ENCODE measurements at regions not wholly inside any gene's neighbourhood (a gene's known extent, or its start where the extent isn't known, plus 50 kb on each side); places are given as distances from the start of the nearest gene placed in this dataset.

DNA sequence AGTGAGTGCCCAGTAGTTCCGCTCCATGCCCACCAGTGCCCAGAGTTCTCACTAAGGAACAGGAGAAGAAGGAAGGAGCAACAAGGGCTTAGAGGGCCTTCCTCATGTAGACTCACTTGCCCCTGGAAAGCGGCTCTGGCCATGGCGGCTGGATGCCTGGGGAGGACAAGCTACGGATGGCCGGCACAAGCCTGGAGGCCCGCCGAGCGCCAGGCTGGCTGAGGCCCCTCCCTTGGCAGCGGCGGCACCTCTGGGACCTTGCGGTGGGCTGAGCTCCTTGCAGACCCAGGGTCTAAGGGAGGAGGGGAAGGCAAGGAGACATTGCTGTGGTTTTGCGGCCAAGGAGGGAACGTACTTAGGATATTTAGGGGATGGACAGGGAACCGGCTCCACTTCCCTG, 160.1 kb downstream of the SALL1 start:
- H3K36me3 ChIP-seq: no peaks in the 10 kb centered on the region
- no peak for DNase-seq
- H3K4me3 ChIP-seq (ENCODE audit: low read depth, low read length): no peak overlapping the region
- H3K9me3 ChIP-seq: no peaks in the 10 kb centered on the region
- no peaks in the 10 kb centered on the region for H3K27me3 ChIP-seq
- TF ChIP-seq, protein P1, sequence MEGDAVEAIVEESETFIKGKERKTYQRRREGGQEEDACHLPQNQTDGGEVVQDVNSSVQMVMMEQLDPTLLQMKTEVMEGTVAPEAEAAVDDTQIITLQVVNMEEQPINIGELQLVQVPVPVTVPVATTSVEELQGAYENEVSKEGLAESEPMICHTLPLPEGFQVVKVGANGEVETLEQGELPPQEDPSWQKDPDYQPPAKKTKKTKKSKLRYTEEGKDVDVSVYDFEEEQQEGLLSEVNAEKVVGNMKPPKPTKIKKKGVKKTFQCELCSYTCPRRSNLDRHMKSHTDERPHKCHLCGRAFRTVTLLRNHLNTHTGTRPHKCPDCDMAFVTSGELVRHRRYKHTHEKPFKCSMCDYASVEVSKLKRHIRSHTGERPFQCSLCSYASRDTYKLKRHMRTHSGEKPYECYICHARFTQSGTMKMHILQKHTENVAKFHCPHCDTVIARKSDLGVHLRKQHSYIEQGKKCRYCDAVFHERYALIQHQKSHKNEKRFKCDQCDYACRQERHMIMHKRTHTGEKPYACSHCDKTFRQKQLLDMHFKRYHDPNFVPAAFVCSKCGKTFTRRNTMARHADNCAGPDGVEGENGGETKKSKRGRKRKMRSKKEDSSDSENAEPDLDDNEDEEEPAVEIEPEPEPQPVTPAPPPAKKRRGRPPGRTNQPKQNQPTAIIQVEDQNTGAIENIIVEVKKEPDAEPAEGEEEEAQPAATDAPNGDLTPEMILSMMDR (IDR thresholded peaks at IDR 0.05; ENCODE audit: low read depth, low read length): no peak
- H3K4me1 ChIP-seq: no peaks in the 10 kb centered on the region

DNA sequence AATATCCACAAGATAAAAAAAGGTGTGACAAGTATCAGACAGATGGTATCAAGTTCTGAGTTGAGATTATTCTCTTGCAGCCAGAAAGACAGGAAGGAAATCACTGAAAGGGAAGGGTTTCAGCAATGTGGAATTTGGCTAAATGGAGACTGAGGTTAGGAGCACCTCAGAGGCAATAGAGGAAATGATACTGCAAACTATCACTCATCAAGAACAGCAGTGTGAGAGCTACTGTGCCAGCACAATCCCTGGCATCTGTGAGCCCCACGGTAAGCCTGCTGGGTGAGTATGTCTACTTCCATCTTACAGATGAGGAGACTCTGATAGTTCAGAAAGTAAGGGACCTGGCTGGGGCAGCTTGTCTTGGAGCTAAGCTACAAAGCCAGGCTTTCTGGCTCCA, 162.0 kb downstream of the SALL1 start:
- no peaks in the 10 kb centered on the region for H3K4me1 ChIP-seq
- H3K27me3 ChIP-seq: no peaks in the 10 kb centered on the region
- TF ChIP-seq, protein P1 (IDR thresholded peaks at IDR 0.05; ENCODE audit: low read depth, low read length): no peak
- DNase-seq: no peak
- H3K4me3 ChIP-seq (ENCODE audit: low read depth, low read length): no peak overlapping the region
- H3K36me3 ChIP-seq: no peaks in the 10 kb centered on the region
- H3K9me3 ChIP-seq: no peaks in the 10 kb centered on the region

DNA sequence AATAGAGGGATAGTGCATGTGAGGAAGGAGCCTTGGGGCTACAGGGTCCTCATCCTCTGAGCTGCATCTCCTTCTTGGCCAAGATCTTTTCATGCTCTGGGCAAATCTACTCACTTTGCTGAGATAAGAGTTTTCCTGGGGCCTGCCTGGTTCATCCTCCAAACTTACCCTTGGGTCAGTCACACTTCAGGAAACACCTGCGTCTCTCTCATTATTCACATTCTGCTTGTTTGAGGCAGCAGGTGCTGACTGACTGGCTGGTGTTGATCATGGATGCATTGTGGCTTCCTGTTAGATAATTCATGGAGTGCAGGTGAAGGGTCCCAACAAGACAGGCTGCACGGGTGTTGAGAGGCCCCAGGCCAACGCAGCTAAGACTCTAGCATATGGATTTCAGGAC, 162.6 kb downstream of the SALL1 start:
- TF ChIP-seq, protein P1 (IDR thresholded peaks at IDR 0.05; ENCODE audit: low read depth, low read length): no peak
- Histone ChIP-seq H3K27me3 (no peaks in the 10 kb centered on the region), H3K4me3 (ENCODE audit: low read depth, low read length) (no peak overlapping the region), H3K9me3 (no peaks in the 10 kb centered on the region), H3K36me3 (no peaks in the 10 kb centered on the region), H3K4me1 (no peaks in the 10 kb centered on the region)
- DNase-seq: no peak

DNA sequence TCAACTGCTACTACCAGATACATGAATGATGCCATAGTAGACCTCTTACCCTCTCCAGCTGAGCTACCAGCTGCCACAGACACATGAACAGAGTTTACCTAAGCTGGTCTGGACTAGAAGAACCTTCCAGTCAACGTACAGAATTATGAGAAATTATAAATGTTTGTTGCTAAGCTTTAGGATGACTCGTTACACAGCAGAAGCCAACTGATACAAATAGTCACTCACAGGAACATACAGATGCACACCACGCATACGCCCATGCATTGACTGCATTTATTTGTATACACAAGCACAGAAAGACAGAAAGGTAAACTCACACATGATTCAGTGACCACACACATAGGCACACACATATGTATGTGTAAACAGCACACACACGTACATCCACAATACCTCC, 164.6 kb downstream of the SALL1 start:
- TF ChIP-seq, protein P1 (IDR thresholded peaks at IDR 0.05; ENCODE audit: low read depth, low read length): no peak
- Histone ChIP-seq H3K4me3 (ENCODE audit: low read depth, low read length) (no peak overlapping the region), H3K27me3 (no peaks in the 10 kb centered on the region), H3K36me3 (no peaks in the 10 kb centered on the region), H3K9me3 (no peaks in the 10 kb centered on the region), H3K4me1 (no peaks in the 10 kb centered on the region)
- DNase-seq: no peak

DNA sequence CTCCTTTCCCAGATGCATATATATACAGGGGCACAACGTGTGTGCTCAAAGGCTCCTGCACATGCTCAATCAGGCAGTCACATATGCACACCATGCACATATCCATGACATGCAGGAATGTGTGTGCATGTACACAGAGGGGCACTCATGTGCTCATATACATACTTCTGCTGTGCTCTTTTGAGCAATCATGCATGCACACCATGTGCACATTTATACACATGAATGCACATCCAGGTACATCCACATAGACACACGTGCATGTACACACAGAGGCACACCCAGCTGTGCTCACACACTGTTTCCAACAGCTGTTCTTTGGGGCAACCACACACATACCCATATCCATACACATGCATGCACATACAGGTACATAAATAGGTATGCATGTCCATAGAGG, 165.3 kb downstream of the SALL1 start:
- Histone ChIP-seq H3K4me3 (ENCODE audit: low read depth, low read length) (no peak overlapping the region), H3K4me1 (no peaks in the 10 kb centered on the region), H3K9me3 (no peaks in the 10 kb centered on the region), H3K36me3 (no peaks in the 10 kb centered on the region), H3K27me3 (no peaks in the 10 kb centered on the region)
- DNase-seq: no peak
- TF ChIP-seq, protein P1 (IDR thresholded peaks at IDR 0.05; ENCODE audit: low read depth, low read length): no peak

- TF ChIP-seq, protein P1 (IDR thresholded peaks at IDR 0.05; ENCODE audit: low read depth, low read length): no peak
- Histone ChIP-seq H3K4me1 (no peaks in the 10 kb centered on the region), H3K36me3 (no peaks in the 10 kb centered on the region), H3K27me3 (no peaks in the 10 kb centered on the region), H3K4me3 (ENCODE audit: low read depth, low read length) (no peak overlapping the region), H3K9me3 (no peaks in the 10 kb centered on the region)
- no peak for DNase-seq
Observed at GRCh38 chr16:50984688-50985087, 166.4 kb downstream of the SALL1 start.

Data from BE2C (cell line).